A673 (cell line): ENCODE measurements at regions not wholly inside any gene's neighbourhood (a gene's known extent, or its start where the extent isn't known, plus 50 kb on each side); places are given as distances from the start of the nearest gene placed in this dataset.

Experiments used
- CTCF ChIP-seq: fragments of 300-800, 200-600 bp; sonication (generic); conservative IDR thresholded peaks from 2 replicates; pipeline ENCODE4 v1.5.1; 2017; ENCODE audit warnings: low read depth, mild to moderate bottlenecking, antibody characterized with exemption, low read length, moderate library complexity, mixed read lengths
- EZH2 ChIP-seq: fragments of 200-600 bp; sonication (generic); IDR thresholded peaks from 2 replicates; pipeline ENCODE4 v1.6.1; 2017; ENCODE audit warnings: borderline replicate concordance, low read depth, mild to moderate bottlenecking, mixed read lengths, antibody characterized with exemption, low read length; ENCODE audit not compliant: poor library complexity, severe bottlenecking

GRCh38 chr18:64974391-64975125 is 776.3 kb upstream of the CDH7 start:
- TF ChIP-seq CTCF (no peak), EZH2 (no peak)
